Uterus (tissue), 3 donors: ENCODE measurements at regions not wholly inside any gene's neighbourhood (a gene's known extent, or its start where the extent isn't known, plus 50 kb on each side); places are given as distances from the start of the nearest gene placed in this dataset.

Experiments used
- DNase-seq, 2 donors: peaks; one replicate each; pipeline ENCODE4 v3.0.0-alpha.2; 2019 to 2020
- H3K27ac ChIP-seq, 2 donors: fragments of 200-600 bp; sonication (generic); 1 replicate in 1 of 2; 2 replicates in 1 of 2; pipeline ENCODE4 v1.5.1; 2016 to 2018
- H3K27me3 ChIP-seq, 2 donors: fragments of 200-600 bp; sonication (generic); one replicate each; pipeline ENCODE4 v1.5.1; 2018 to 2019; ENCODE audit warnings: control low read depth in 1 of 2
- H3K36me3 ChIP-seq, 2 donors: fragments of 200-600 bp; sonication (generic); one replicate each; pipeline ENCODE4 v1.5.1; 2019; ENCODE audit warnings: control low read depth in 1 of 2
- H3K4me1 ChIP-seq, 2 donors: fragments of 200-600 bp; sonication (generic); one replicate each; pipeline ENCODE4 v1.5.1; 2018 to 2019; ENCODE audit warnings: control low read depth in 1 of 2
- H3K4me3 ChIP-seq, 2 donors: fragments of 200-600 bp; sonication (generic); 1 replicate in 1 of 2; 2 replicates in 1 of 2; pipeline ENCODE4 v1.5.1; 2018 to 2019; ENCODE audit warnings: mild to moderate bottlenecking in 1 of 2
- H3K9me3 ChIP-seq, 2 donors: fragments of 200-600 bp; sonication (generic); one replicate each; pipeline ENCODE4 v1.5.1; 2019; ENCODE audit warnings: control low read depth in 1 of 2
- CTCF ChIP-seq, 4 experiments: fragments of 200-600 bp in 2 of 4; fragments of 450-650 bp in 2 of 4; sonication (generic) in 2 of 4; IDR thresholded peaks; one replicate each; pipeline ENCODE4 v1.5.1; 2016 to 2019; ENCODE audit warnings: antibody characterized with exemption in 4 of 4, mild to moderate bottlenecking in 2 of 4, moderate library complexity in 1 of 4
- POLR2A ChIP-seq, 2 donors: fragments of 450-650 bp; IDR thresholded peaks; one replicate each; pipeline ENCODE4 v1.6.1; 2016; ENCODE audit warnings: antibody characterized with exemption in 2 of 2, mild to moderate bottlenecking in 1 of 2, moderate library complexity in 1 of 2
- intact Hi-C: fragments of 100-400 bp; cut with DNase I; formaldehyde crosslinking; loops from one replicate; pipeline ENCODE4 v1.15.1; 2023; ENCODE audit warnings: low total_unique reads
- donor health status: DM: yes; HTN: yes; CAD: no.

GRCh38 chr14:27077214-27077613 lies 479.4 kb upstream of the NOVA1 start:
- no peak for TF ChIP-seq CTCF (IDR thresholded peaks at IDR 0.05)
- TF ChIP-seq POLR2A (IDR thresholded peaks at IDR 0.05): no peak
- H3K9me3 ChIP-seq: no peaks in the 10 kb centered on the region
- no peaks in the 10 kb centered on the region for H3K27me3 ChIP-seq
- no peak overlapping the region for H3K27ac ChIP-seq
- no peaks in the 10 kb centered on the region for H3K36me3 ChIP-seq
- H3K4me3 ChIP-seq: no peak overlapping the region
- DNase-seq: no peak
- no peaks in the 10 kb centered on the region for H3K4me1 ChIP-seq
- intact Hi-C loops: no loop called here

- no peak for DNase-seq
- Histone ChIP-seq H3K4me1 (no peaks in the 10 kb centered on the region), H3K27me3 (no peaks in the 10 kb centered on the region), H3K9me3 (no peaks in the 10 kb centered on the region), H3K36me3 (no peaks in the 10 kb centered on the region), H3K27ac (no peak overlapping the region), H3K4me3 (no peak overlapping the region)
- intact Hi-C loops: no loop called here
- TF ChIP-seq CTCF (IDR thresholded peaks at IDR 0.05) (no peak), POLR2A (IDR thresholded peaks at IDR 0.05) (no peak)
Observed at GRCh38 chr14:27077710-27078109, 479.9 kb upstream of the NOVA1 start.

- DNase-seq: no peak
- TF ChIP-seq CTCF (IDR thresholded peaks at IDR 0.05) (no peak), POLR2A (IDR thresholded peaks at IDR 0.05) (no peak)
- intact Hi-C loops: no loop called here
Observed at GRCh38 chr14:27078191-27078590, 480.4 kb upstream of the NOVA1 start.

GRCh38 chr14:27079716-27080115 lies 481.9 kb upstream of the NOVA1 start:
- H3K4me3 ChIP-seq: no peak overlapping the region
- no peaks in the 10 kb centered on the region for H3K27me3 ChIP-seq
- intact Hi-C loops: no loop called here
- no peaks in the 10 kb centered on the region for H3K36me3 ChIP-seq
- no peak for DNase-seq
- no peaks in the 10 kb centered on the region for H3K9me3 ChIP-seq
- no peak for TF ChIP-seq POLR2A (IDR thresholded peaks at IDR 0.05)
- TF ChIP-seq CTCF (IDR thresholded peaks at IDR 0.05): no peak
- no peaks in the 10 kb centered on the region for H3K4me1 ChIP-seq
- H3K27ac ChIP-seq: no peak overlapping the region

More at GRCh38 chr14:27078191-27078590, 480.4 kb upstream of the NOVA1 start:
- H3K4me3 ChIP-seq: no peak overlapping the region
- no peaks in the 10 kb centered on the region for H3K27me3 ChIP-seq
- no peaks in the 10 kb centered on the region for H3K9me3 ChIP-seq
- no peaks in the 10 kb centered on the region for H3K4me1 ChIP-seq
- no peak overlapping the region for H3K27ac ChIP-seq
- H3K36me3 ChIP-seq: no peaks in the 10 kb centered on the region

GRCh38 chr14:27085500-27085899 lies 487.7 kb upstream of the NOVA1 start:
- Histone ChIP-seq H3K4me3 (no peak overlapping the region), H3K27me3 (no peaks in the 10 kb centered on the region), H3K9me3 (no peaks in the 10 kb centered on the region), H3K4me1 (no peaks in the 10 kb centered on the region), H3K27ac (no peak overlapping the region), H3K36me3 (no peaks in the 10 kb centered on the region)
- intact Hi-C loops: no loop called here
- no peak for DNase-seq
- TF ChIP-seq POLR2A (IDR thresholded peaks at IDR 0.05): no peak
- TF ChIP-seq CTCF (IDR thresholded peaks at IDR 0.05): no peak
